HCT116 (cell line): ENCODE measurements at regions not wholly inside any gene's neighbourhood (a gene's known extent, or its start where the extent isn't known, plus 50 kb on each side); places are given as distances from the start of the nearest gene placed in this dataset.

ENCODE experiments used
- CEBPB ChIP-seq: IDR thresholded peaks from 2 replicates; pipeline ENCODE4 v1.6.1; 2012; ENCODE audit warnings: low read depth
- EZH2phosphoT487 ChIP-seq: fragments of 200-600 bp; IDR thresholded peaks from 2 replicates; pipeline ENCODE4 v1.6.1; 2018; ENCODE audit warnings: antibody characterized with exemption, borderline replicate concordance
- POLR2A ChIP-seq: IDR thresholded peaks from 2 replicates; pipeline ENCODE4 v1.7.0; 2011; ENCODE audit warnings: borderline replicate concordance; ENCODE audit not compliant: insufficient read depth, insufficient read length; ENCODE audit errors: extremely low read depth
- TCF7L2 ChIP-seq: IDR thresholded peaks from 2 replicates; pipeline ENCODE4 v1.7.0; 2011; ENCODE audit warnings: borderline replicate concordance, inconsistent platforms; ENCODE audit not compliant: insufficient read depth, insufficient read length; ENCODE audit errors: extremely low read depth
- TF ChIP-seq, protein P1 (sequence below), 3 experiments: fragments of 200-600 bp in 1 of 3; sonication (generic) in 1 of 3; IDR thresholded peaks in 2 of 3; conservative IDR thresholded peaks in 1 of 3; 2 replicates each; pipeline ENCODE4 v1.5.1; 2012 to 2017; ENCODE audit warnings: low read depth in 2 of 3, low read length in 2 of 3, antibody characterized with exemption in 1 of 3, borderline replicate concordance in 1 of 3, control low read depth in 1 of 3, mild to moderate bottlenecking in 1 of 3, mixed read lengths in 1 of 3, mixed run types in 1 of 3, moderate library complexity in 1 of 3; ENCODE audit not compliant: insufficient read depth in 1 of 3

DNA sequence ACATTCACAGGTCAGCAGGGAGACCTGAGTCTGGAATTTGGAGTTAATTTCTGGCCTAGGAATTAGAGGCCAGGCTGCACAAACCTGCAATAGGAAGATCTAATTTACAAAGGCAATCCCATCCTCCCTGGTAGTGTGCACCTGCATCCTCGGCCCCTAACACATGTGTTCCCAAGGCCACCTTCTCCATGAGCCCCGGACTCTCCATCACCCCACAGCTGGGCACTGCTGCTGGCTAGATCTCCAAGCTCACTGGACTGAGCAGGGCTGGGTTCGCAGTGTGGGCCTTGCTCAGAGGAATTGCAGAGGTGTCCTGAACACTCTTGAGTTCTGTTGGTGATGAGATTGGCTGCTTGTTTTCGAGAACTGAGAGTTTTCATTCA lies 162.6 kb upstream of the TWIST2 start:
- TF ChIP-seq, protein P1, sequence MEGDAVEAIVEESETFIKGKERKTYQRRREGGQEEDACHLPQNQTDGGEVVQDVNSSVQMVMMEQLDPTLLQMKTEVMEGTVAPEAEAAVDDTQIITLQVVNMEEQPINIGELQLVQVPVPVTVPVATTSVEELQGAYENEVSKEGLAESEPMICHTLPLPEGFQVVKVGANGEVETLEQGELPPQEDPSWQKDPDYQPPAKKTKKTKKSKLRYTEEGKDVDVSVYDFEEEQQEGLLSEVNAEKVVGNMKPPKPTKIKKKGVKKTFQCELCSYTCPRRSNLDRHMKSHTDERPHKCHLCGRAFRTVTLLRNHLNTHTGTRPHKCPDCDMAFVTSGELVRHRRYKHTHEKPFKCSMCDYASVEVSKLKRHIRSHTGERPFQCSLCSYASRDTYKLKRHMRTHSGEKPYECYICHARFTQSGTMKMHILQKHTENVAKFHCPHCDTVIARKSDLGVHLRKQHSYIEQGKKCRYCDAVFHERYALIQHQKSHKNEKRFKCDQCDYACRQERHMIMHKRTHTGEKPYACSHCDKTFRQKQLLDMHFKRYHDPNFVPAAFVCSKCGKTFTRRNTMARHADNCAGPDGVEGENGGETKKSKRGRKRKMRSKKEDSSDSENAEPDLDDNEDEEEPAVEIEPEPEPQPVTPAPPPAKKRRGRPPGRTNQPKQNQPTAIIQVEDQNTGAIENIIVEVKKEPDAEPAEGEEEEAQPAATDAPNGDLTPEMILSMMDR (IDR thresholded peaks at IDR 0.05 in 2 of 3, conservative IDR thresholded peaks at IDR 0.05 in 1 of 3; ENCODE audit: borderline replicate concordance in 1 of 3, insufficient read depth in 1 of 3, low read depth in 2 of 3, low read length in 2 of 3), result no peak
- TF ChIP-seq TCF7L2 (no peak), CEBPB (no peak), POLR2A (no peak), EZH2phosphoT487 (no peak)
